Choroid plexus epithelial cell (primary cell): ENCODE measurements at regions not wholly inside any gene's neighbourhood (a gene's known extent, or its start where the extent isn't known, plus 50 kb on each side); places are given as distances from the start of the nearest gene placed in this dataset.

Experiments
- DNase-seq: peaks from one replicate; pipeline ENCODE4 v3.0.0-alpha.2; 2010; ENCODE audit warnings: low read depth
- H3K4me3 ChIP-seq: 2 replicates; pipeline ENCODE4 v1.5.1; 2011; ENCODE audit warnings: low read depth, mild to moderate bottlenecking, control low read depth, low read length, moderate library complexity
- TF ChIP-seq, protein P1 (sequence below): conservative IDR thresholded peaks from 2 replicates; pipeline ENCODE4 v1.5.1; 2011; ENCODE audit warnings: low read depth, mild to moderate bottlenecking, control low read depth, inconsistent platforms, low read length, moderate library complexity

DNA sequence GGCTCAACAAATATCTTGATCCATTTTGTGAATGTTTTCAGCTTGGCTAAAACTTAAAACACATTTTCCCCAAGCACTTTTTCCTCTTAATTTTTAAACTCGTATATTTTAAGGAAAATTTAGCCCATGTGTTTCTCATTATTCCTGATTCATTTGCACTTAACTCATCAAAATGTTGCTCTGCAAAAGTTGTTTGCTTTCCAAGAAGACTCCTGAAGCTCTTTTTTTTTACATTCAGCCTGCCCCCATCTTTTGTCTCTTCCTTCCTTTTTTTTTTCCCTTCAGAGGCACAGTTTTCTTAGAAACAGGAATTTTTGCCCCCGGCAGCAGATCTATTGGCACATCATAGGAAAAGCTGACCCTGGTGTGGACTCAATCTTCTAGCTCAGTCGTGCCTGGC, 155.0 kb upstream of the SALL1 start:
- H3K4me3 ChIP-seq: no peak overlapping the region
- no peak for DNase-seq
- TF ChIP-seq, protein P1, sequence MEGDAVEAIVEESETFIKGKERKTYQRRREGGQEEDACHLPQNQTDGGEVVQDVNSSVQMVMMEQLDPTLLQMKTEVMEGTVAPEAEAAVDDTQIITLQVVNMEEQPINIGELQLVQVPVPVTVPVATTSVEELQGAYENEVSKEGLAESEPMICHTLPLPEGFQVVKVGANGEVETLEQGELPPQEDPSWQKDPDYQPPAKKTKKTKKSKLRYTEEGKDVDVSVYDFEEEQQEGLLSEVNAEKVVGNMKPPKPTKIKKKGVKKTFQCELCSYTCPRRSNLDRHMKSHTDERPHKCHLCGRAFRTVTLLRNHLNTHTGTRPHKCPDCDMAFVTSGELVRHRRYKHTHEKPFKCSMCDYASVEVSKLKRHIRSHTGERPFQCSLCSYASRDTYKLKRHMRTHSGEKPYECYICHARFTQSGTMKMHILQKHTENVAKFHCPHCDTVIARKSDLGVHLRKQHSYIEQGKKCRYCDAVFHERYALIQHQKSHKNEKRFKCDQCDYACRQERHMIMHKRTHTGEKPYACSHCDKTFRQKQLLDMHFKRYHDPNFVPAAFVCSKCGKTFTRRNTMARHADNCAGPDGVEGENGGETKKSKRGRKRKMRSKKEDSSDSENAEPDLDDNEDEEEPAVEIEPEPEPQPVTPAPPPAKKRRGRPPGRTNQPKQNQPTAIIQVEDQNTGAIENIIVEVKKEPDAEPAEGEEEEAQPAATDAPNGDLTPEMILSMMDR: no peak

DNA sequence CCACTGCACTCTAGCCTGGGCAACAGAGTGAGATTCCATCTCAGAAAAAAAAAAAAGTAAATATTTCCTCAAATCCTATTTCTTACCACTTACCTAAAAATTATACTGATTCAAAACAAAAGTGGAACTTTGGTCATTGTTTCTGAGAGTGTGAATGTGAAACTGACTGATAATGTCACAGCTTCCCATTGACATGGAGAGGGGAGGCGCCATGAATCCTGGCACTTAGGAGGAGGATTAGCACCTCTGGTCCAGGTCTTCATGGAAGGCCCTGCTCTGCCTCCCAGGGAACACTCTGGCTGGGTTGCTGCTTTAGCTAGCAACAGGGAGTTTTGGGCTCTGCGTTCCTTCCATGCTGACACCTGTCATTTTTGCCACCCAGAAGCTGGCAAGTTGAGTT, 154.3 kb upstream of the SALL1 start:
- TF ChIP-seq, protein P1: no peak
- DNase-seq: no peak
- H3K4me3 ChIP-seq: no peak overlapping the region

DNA sequence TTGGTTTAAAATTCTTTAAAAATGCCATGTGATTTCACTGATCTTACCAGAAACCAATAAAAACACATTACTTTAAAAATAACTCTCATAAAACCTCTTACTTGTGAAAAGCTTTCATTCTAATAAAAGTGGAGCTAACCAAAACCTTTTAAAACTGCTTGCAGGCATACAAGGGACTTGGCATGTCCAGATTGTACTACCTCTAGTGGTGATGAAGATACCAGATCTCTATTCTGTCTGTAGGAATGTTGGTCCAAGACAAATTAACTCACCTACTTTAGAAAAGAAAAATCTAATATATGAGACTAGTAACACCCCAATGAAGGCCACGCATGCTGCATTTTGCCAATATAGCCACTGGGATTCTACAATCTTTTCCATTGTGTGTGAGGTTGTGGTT, 151.0 kb upstream of the SALL1 start:
- TF ChIP-seq, protein P1: no peak
- H3K4me3 ChIP-seq: no peak overlapping the region
- DNase-seq: no peak

DNA sequence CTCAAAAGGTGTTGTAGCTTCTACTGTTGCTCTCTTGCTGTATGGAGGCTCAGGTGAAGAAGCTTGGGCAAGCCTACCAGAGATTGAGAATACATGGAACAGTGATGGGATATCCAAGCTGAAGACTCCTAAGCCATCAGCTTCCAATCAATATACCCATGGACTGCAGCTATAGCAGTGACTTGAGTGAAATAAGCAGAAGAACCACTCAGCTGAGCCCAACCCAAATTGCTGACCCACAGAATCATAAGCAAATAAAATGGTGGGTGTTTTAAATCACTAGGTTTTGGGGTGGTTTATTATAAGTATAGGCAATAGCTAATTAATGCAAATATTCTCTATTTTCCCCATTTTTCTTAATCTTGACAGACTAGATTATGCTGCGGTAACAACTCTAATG, 147.7 kb upstream of the SALL1 start:
- no peak overlapping the region for H3K4me3 ChIP-seq
- TF ChIP-seq, protein P1: no peak
- no peak for DNase-seq

DNA sequence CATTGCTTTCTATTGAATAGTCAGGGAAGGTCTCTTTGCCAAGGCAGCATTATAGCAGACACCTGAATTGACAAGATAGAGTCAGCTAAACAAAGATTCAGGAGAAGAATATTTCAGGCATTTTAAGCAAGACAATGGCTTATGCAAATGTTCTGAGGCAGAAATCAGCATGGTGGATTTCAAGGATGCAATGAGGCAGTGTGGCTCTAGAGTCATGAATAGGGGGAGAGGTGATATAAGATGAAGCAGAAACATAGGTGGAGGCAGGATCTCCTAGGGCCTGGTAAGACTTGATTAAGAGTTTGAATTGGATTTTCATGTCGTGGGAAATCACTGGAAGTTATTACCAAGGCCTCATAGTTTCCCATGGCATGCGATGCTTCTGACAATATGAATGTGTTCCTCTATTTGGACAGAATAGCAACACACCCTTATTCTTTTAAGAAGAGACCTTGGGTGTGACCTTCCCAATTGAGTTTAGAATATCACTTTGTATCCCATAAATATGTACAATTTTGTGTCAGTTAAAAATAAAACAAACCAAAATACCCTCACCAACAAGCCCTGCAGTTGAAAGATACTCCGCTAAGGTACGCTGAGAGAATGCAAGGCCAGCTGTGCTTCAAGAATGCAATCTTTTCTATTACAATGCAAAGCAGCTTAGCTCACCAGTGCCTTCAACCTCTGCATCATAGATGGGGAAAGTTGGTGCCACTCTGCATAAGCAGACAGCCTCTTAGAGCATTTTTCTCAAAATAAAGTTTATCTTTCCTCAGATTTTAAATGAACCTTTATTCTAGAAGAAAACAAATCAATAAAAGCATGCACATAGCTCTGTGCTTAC, 139.6 kb upstream of the SALL1 start:
- no peak overlapping the region for H3K4me3 ChIP-seq
- no peak for DNase-seq
- TF ChIP-seq, protein P1: no peak

DNA sequence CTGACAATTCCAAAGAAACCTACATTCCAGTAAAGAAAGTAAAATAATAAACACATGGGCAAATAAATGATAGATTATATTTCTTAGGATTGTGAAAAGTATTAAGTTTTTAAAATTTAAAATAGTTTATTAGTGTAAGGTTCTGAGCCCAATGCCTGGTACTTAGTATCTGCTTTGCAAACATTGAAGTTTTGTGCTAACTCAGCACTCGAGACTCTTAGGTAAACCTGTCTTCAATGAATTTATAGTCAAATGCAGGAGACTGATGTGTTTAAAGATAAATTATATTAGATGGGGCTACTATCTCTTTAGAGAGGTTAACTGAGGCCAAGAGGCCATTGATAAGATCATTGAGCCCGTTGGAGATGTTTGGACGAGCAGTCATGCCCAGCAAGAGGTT, 138.3 kb upstream of the SALL1 start:
- TF ChIP-seq, protein P1: no peak
- no peak overlapping the region for H3K4me3 ChIP-seq
- DNase-seq: no peak
